Cardiac fibroblast (primary cell): ENCODE measurements at regions not wholly inside any gene's neighbourhood (a gene's known extent, or its start where the extent isn't known, plus 50 kb on each side); places are given as distances from the start of the nearest gene placed in this dataset.

Experiments used
- DNase-seq, 2 donors: peaks; one replicate each; pipeline versions ENCODE4 v3.0.0 to v3.0.0-alpha.2; 2010; ENCODE audit warnings: low read depth in 2 of 2
- H3K4me3 ChIP-seq, 2 donors: replicated peaks in 1 of 2; 1 replicate in 1 of 2; 2 replicates in 1 of 2; pipeline ENCODE4 v1.5.1; 2011; ENCODE audit warnings: low read depth in 2 of 2, low read length in 2 of 2, mild to moderate bottlenecking in 2 of 2, moderate library complexity in 1 of 2
- CTCF ChIP-seq: IDR thresholded peaks from one replicate; pipeline ENCODE4 v1.5.1; 2011; ENCODE audit warnings: low read depth, mild to moderate bottlenecking, low read length, inconsistent platforms

- DNase-seq: no peak
- TF ChIP-seq CTCF: no peak
- no peak overlapping the region for H3K4me3 ChIP-seq
These were observed 1039.6 kb downstream of the PDHA2 start for GRCh38 chr4:96879527-96879926.

GRCh38 chr4:96887857-96888256 lies 1048.0 kb downstream of the PDHA2 start:
- no peak for DNase-seq
- no peak overlapping the region for H3K4me3 ChIP-seq
- no peak for TF ChIP-seq CTCF

- TF ChIP-seq CTCF: no peak
- DNase-seq: no peak
- no peak overlapping the region for H3K4me3 ChIP-seq
These were observed 1054.7 kb downstream of the PDHA2 start for GRCh38 chr4:96894621-96895020.

GRCh38 chr4:96895826-96896225 lies 1055.9 kb downstream of the PDHA2 start:
- no peak for DNase-seq
- TF ChIP-seq CTCF: no peak
- H3K4me3 ChIP-seq: no peak overlapping the region

- TF ChIP-seq CTCF: no peak
- no peak overlapping the region for H3K4me3 ChIP-seq
- no peak for DNase-seq
These were observed 1072.8 kb downstream of the PDHA2 start for GRCh38 chr4:96912716-96913115.

- no peak overlapping the region for H3K4me3 ChIP-seq
- peak in 1 of 2 donors; percentile 29 for DNase-seq
- no peak for TF ChIP-seq CTCF
These were observed 1073.7 kb downstream of the PDHA2 start for GRCh38 chr4:96913441-96914080.

GRCh38 chr4:96916711-96917110 lies 1076.8 kb downstream of the PDHA2 start:
- no peak for DNase-seq
- no peak for TF ChIP-seq CTCF
- no peak overlapping the region for H3K4me3 ChIP-seq
